ENCODE measurements at regions not wholly inside any gene's neighbourhood (a gene's known extent, or its start where the extent isn't known, plus 50 kb on each side); places are given as distances from the start of the nearest gene placed in this dataset.

DNA sequence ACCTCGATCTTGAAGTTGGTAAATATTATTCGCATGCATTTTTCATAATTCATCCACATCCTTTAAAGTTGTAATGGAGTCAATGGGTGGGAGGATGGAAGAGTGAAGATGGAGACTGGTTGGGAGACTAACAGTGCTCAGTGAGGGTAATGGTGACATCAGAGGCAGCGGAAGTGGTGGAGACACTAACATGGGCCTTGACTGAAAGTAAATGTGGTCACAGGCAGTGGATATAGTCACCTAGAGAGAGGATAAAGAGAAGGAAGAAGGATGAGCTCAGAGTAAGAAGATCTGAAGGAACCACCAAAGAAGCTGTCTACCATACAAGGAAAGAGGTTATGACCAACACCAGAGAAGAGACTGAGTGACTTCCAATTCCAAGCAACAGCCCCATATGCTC lies 281.6 kb upstream of the STT3B start:
- TF ChIP-seq POLR2A (IDR thresholded peaks at IDR 0.05) (no peak), CTCF (IDR thresholded peaks at IDR 0.05) (no peak)
